Progenitor cell of endocrine pancreas (in vitro differentiated cells): ENCODE measurements at regions not wholly inside any gene's neighbourhood (a gene's known extent, or its start where the extent isn't known, plus 50 kb on each side); places are given as distances from the start of the nearest gene placed in this dataset.

Experiments used
- DNase-seq: peaks from one replicate; pipeline ENCODE4 v3.0.0; 2021; ENCODE audit warnings: low spot score; ENCODE audit not compliant: unreplicated experiment
- H3K27ac Mint-ChIP-seq: 2 replicates; pipeline ENCODE4 v1.8.0; 2021; ENCODE audit warnings: mild to moderate bottlenecking, moderate library complexity, mixed read lengths
- H3K27me3 Mint-ChIP-seq: 2 replicates; pipeline ENCODE4 v1.8.0; 2021; ENCODE audit warnings: mixed read lengths
- H3K36me3 Mint-ChIP-seq: 2 replicates; pipeline ENCODE4 v1.8.0; 2022; ENCODE audit warnings: mixed read lengths; ENCODE audit not compliant: insufficient read depth
- H3K4me1 Mint-ChIP-seq: 2 replicates; pipeline ENCODE4 v1.8.0; 2021; ENCODE audit warnings: low read depth, mixed read lengths
- H3K4me3 Mint-ChIP-seq: 2 replicates; pipeline ENCODE4 v1.8.0; 2021; ENCODE audit warnings: low read depth, mild to moderate bottlenecking, moderate library complexity, mixed read lengths
- H3K9me3 Mint-ChIP-seq: 2 replicates; pipeline ENCODE4 v1.8.0; 2021; ENCODE audit warnings: low read depth, mixed read lengths
- CTCF ChIP-seq: fragments of 200-600 bp; sonication (generic); IDR thresholded peaks from one replicate; pipeline ENCODE4 v1.5.0; 2021; ENCODE audit warnings: antibody characterized with exemption, mild to moderate bottlenecking; ENCODE audit not compliant: unreplicated experiment

- Mint-ChIP-seq H3K4me3 (no peak overlapping the region), H3K27me3 (no peaks in the 10 kb centered on the region)
Measured at GRCh38 chr7:34242391-34242790, 337.1 kb downstream of the BMPER start.

GRCh38 chr7:34245246-34245645 lies 339.9 kb downstream of the BMPER start:
- Mint-ChIP-seq H3K4me3 (no peak overlapping the region), H3K27me3 (no peaks in the 10 kb centered on the region), H3K27ac (no peak overlapping the region), H3K9me3 (no peaks in the 10 kb centered on the region), H3K36me3 (no peaks in the 10 kb centered on the region), H3K4me1 (no peaks in the 10 kb centered on the region)
- no peak for DNase-seq
- no peak for TF ChIP-seq CTCF

More at GRCh38 chr7:34242391-34242790, 337.1 kb downstream of the BMPER start:
- no peaks in the 10 kb centered on the region for H3K36me3 Mint-ChIP-seq
- no peaks in the 10 kb centered on the region for H3K4me1 Mint-ChIP-seq
- no peaks in the 10 kb centered on the region for H3K9me3 Mint-ChIP-seq
- DNase-seq = no peak
- no peak for TF ChIP-seq CTCF
- no peak overlapping the region for H3K27ac Mint-ChIP-seq

- no peaks in the 10 kb centered on the region for H3K9me3 Mint-ChIP-seq
- H3K4me3 Mint-ChIP-seq = no peak overlapping the region
- H3K36me3 Mint-ChIP-seq = no peaks in the 10 kb centered on the region
- H3K27ac Mint-ChIP-seq = no peak overlapping the region
- no peak for TF ChIP-seq CTCF
- DNase-seq = no peak
- no peaks in the 10 kb centered on the region for H3K4me1 Mint-ChIP-seq
- H3K27me3 Mint-ChIP-seq = no peaks in the 10 kb centered on the region
Measured at GRCh38 chr7:34247468-34247867, 342.1 kb downstream of the BMPER start.

GRCh38 chr7:34249192-34249591 lies 343.9 kb downstream of the BMPER start:
- Mint-ChIP-seq H3K4me3 (no peak overlapping the region), H3K4me1 (no peaks in the 10 kb centered on the region), H3K27me3 (no peaks in the 10 kb centered on the region), H3K27ac (no peak overlapping the region), H3K36me3 (no peaks in the 10 kb centered on the region), H3K9me3 (no peaks in the 10 kb centered on the region)
- no peak for DNase-seq
- no peak for TF ChIP-seq CTCF

GRCh38 chr7:34260279-34260678 lies 354.9 kb downstream of the BMPER start:
- no peaks in the 10 kb centered on the region for H3K4me1 Mint-ChIP-seq
- no peak overlapping the region for H3K27ac Mint-ChIP-seq
- no peaks in the 10 kb centered on the region for H3K9me3 Mint-ChIP-seq
- no peak overlapping the region for H3K4me3 Mint-ChIP-seq
- TF ChIP-seq CTCF = no peak
- no peaks in the 10 kb centered on the region for H3K27me3 Mint-ChIP-seq
- H3K36me3 Mint-ChIP-seq = no peaks in the 10 kb centered on the region
- DNase-seq = no peak
